Neutrophil (primary cell): ENCODE measurements at regions not wholly inside any gene's neighbourhood (a gene's known extent, or its start where the extent isn't known, plus 50 kb on each side); places are given as distances from the start of the nearest gene placed in this dataset.

Experiments
- H3K27ac ChIP-seq: fragments of 200-600 bp; sonication (generic); 2 replicates; pipeline ENCODE4 v1.5.1; 2016; ENCODE audit warnings: mild to moderate bottlenecking, moderate library complexity
- H3K27me3 ChIP-seq: fragments of 200-600 bp; sonication (generic); 2 replicates; pipeline ENCODE4 v1.6.0; 2016; ENCODE audit warnings: mild to moderate bottlenecking
- H3K36me3 ChIP-seq: fragments of 200-600 bp; sonication (generic); 2 replicates; pipeline ENCODE4 v1.5.1; 2017
- H3K4me1 ChIP-seq, 2 experiments: fragments of 200-600 bp in 1 of 2; sonication (generic) in 1 of 2; 1 replicate in 1 of 2; 2 replicates in 1 of 2; pipeline versions ENCODE4 v1.5.1 to v1.6.1; 2013 to 2016; ENCODE audit warnings: low read depth in 1 of 2, low read length in 1 of 2, mild to moderate bottlenecking in 1 of 2, moderate library complexity in 1 of 2; ENCODE audit not compliant: control insufficient read depth in 1 of 2, insufficient read depth in 1 of 2
- H3K4me3 ChIP-seq, 2 experiments: fragments of 200-600 bp in 1 of 2; sonication (generic) in 1 of 2; 1 replicate in 1 of 2; 2 replicates in 1 of 2; pipeline ENCODE4 v1.5.1; 2013 to 2016; ENCODE audit warnings: low read depth in 1 of 2, low read length in 1 of 2, mild to moderate bottlenecking in 1 of 2, moderate library complexity in 1 of 2
- H3K9me3 ChIP-seq: fragments of 200-600 bp; sonication (generic); 2 replicates; pipeline ENCODE4 v1.5.1; 2016
- CTCF ChIP-seq: fragments of 200-600 bp; sonication (generic); IDR thresholded peaks from 2 replicates; pipeline ENCODE4 v1.5.1; 2016; ENCODE audit warnings: antibody characterized with exemption

GRCh38 chr7:113804475-113805095 lies 114.2 kb downstream of the PPP1R3A start:
- Histone ChIP-seq H3K27ac (no peak overlapping the region), H3K36me3 (no peaks in the 10 kb centered on the region), H3K4me3 (no peak overlapping the region), H3K4me1 (no peaks in the 10 kb centered on the region), H3K27me3 (no peaks in the 10 kb centered on the region), H3K9me3 (no peaks in the 10 kb centered on the region)
- no peak for TF ChIP-seq CTCF

- Histone ChIP-seq H3K27ac (no peak overlapping the region), H3K9me3 (no peaks in the 10 kb centered on the region), H3K4me3 (no peak overlapping the region), H3K27me3 (no peaks in the 10 kb centered on the region), H3K36me3 (no peaks in the 10 kb centered on the region), H3K4me1 (no peaks in the 10 kb centered on the region)
- TF ChIP-seq CTCF: no peak
Observed at GRCh38 chr7:113801751-113802150, 117.1 kb downstream of the PPP1R3A start.

GRCh38 chr7:113800826-113801225 lies 118.0 kb downstream of the PPP1R3A start:
- TF ChIP-seq CTCF: no peak
- no peaks in the 10 kb centered on the region for H3K27me3 ChIP-seq

GRCh38 chr7:113799896-113800295 lies 118.9 kb downstream of the PPP1R3A start:
- Histone ChIP-seq H3K27ac (no peak overlapping the region), H3K27me3 (no peaks in the 10 kb centered on the region), H3K4me1 (peaks cover 0 to 5% of the 10 kb centered on the region in 2 experiments), H3K9me3 (no peaks in the 10 kb centered on the region), H3K36me3 (no peaks in the 10 kb centered on the region), H3K4me3 (no peak overlapping the region)
- no peak for TF ChIP-seq CTCF

More at GRCh38 chr7:113800826-113801225, 118.0 kb downstream of the PPP1R3A start:
- Histone ChIP-seq H3K9me3 (no peaks in the 10 kb centered on the region), H3K36me3 (no peaks in the 10 kb centered on the region), H3K27ac (no peak overlapping the region), H3K4me1 (peaks cover 0 to 5% of the 10 kb centered on the region in 2 experiments), H3K4me3 (no peak overlapping the region)

GRCh38 chr7:113797420-113798010 lies 121.3 kb downstream of the PPP1R3A start:
- no peak overlapping the region for H3K27ac ChIP-seq
- H3K4me1 ChIP-seq: peaks cover 0 to 5% of the 10 kb centered on the region in 2 experiments
- no peak for TF ChIP-seq CTCF
- H3K4me3 ChIP-seq: no peak overlapping the region
- no peaks in the 10 kb centered on the region for H3K36me3 ChIP-seq
- H3K9me3 ChIP-seq: no peaks in the 10 kb centered on the region
- no peaks in the 10 kb centered on the region for H3K27me3 ChIP-seq
